HL-60 (cell line): ENCODE measurements at regions not wholly inside any gene's neighbourhood (a gene's known extent, or its start where the extent isn't known, plus 50 kb on each side); places are given as distances from the start of the nearest gene placed in this dataset.

Experiments used
- DNase-seq, 2 experiments: peaks; one replicate each; pipeline ENCODE4 v3.0.0-alpha.2; 2010 to 2020; ENCODE audit warnings: low read depth in 1 of 2, low spot score in 1 of 2
- H3K27ac ChIP-seq: fragments of 250-450 bp; sonication (Bioruptor Pico); replicated peaks from 2 replicates; pipeline ENCODE4 v1.5.1; 2020; ENCODE audit warnings: mild to moderate bottlenecking, moderate library complexity
- H3K27me3 ChIP-seq: fragments of 250-450 bp; sonication (Bioruptor Pico); 2 replicates; pipeline ENCODE4 v1.5.1; 2021; ENCODE audit warnings: mild to moderate bottlenecking, moderate library complexity; ENCODE audit not compliant: insufficient read depth, poor library complexity, severe bottlenecking
- H3K4me3 ChIP-seq: replicated peaks from 2 replicates; pipeline ENCODE4 v1.5.1; 2011; ENCODE audit warnings: mild to moderate bottlenecking, control low read depth, low read length; ENCODE audit not compliant: insufficient read depth
- GABPA ChIP-seq: IDR thresholded peaks from 2 replicates; pipeline ENCODE4 v1.6.1; 2012; ENCODE audit warnings: low read depth
- POLR2AphosphoS5 ChIP-seq: IDR thresholded peaks from 2 replicates; pipeline ENCODE4 v1.6.1; 2012; ENCODE audit warnings: low read depth
- REST ChIP-seq: IDR thresholded peaks from 2 replicates; pipeline ENCODE4 v1.6.1; 2012; ENCODE audit warnings: low read depth; ENCODE audit not compliant: insufficient replicate concordance
- SPI1 ChIP-seq: IDR thresholded peaks from 2 replicates; pipeline ENCODE4 v1.6.1; 2012; ENCODE audit warnings: low read depth, mild to moderate bottlenecking, borderline replicate concordance
- TF ChIP-seq, protein P1 (sequence below): IDR thresholded peaks from one replicate; pipeline ENCODE4 v1.5.1; 2011; ENCODE audit warnings: low read length, control low read depth, inconsistent platforms; ENCODE audit not compliant: insufficient read depth

DNA sequence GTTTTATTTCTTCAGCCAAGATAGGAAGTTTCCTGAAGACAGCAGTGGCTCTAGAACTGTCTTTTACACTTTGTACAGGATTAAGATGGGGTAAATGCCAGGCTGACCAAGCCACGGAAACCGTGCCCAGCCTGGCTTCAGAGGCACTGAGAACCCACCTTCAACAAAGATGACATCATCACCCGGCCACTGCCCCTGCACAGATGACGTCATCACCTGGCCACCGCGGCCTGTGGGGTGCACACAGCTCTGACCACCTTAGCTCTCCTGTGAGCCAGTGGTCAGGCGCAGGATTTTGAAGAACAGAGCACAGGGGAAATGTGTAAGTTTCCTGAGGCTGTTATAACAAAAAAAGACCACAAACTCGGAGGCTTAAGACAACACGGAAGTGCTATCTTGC is 486.4 kb upstream of the MKI67 start:
- no peak overlapping the region for H3K27ac ChIP-seq
- no peak for DNase-seq

GRCh38 chr10:128614016-128614605 is 487.9 kb upstream of the MKI67 start:
- no peak for DNase-seq
- no peaks in the 10 kb centered on the region for H3K27me3 ChIP-seq
- H3K27ac ChIP-seq: no peak overlapping the region
- no peak overlapping the region for H3K4me3 ChIP-seq
- TF ChIP-seq, protein P1, sequence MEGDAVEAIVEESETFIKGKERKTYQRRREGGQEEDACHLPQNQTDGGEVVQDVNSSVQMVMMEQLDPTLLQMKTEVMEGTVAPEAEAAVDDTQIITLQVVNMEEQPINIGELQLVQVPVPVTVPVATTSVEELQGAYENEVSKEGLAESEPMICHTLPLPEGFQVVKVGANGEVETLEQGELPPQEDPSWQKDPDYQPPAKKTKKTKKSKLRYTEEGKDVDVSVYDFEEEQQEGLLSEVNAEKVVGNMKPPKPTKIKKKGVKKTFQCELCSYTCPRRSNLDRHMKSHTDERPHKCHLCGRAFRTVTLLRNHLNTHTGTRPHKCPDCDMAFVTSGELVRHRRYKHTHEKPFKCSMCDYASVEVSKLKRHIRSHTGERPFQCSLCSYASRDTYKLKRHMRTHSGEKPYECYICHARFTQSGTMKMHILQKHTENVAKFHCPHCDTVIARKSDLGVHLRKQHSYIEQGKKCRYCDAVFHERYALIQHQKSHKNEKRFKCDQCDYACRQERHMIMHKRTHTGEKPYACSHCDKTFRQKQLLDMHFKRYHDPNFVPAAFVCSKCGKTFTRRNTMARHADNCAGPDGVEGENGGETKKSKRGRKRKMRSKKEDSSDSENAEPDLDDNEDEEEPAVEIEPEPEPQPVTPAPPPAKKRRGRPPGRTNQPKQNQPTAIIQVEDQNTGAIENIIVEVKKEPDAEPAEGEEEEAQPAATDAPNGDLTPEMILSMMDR: no peak
- TF ChIP-seq REST (no peak), GABPA (no peak), POLR2AphosphoS5 (no peak), SPI1 (no peak)

More for the DNA sequence above, 486.4 kb upstream of the MKI67 start:
- Histone ChIP-seq H3K4me3 (no peak overlapping the region), H3K27me3 (no peaks in the 10 kb centered on the region)
- TF ChIP-seq POLR2AphosphoS5: no peak
- TF ChIP-seq REST: no peak
- TF ChIP-seq, protein P1: no peak
- no peak for TF ChIP-seq SPI1

DNA sequence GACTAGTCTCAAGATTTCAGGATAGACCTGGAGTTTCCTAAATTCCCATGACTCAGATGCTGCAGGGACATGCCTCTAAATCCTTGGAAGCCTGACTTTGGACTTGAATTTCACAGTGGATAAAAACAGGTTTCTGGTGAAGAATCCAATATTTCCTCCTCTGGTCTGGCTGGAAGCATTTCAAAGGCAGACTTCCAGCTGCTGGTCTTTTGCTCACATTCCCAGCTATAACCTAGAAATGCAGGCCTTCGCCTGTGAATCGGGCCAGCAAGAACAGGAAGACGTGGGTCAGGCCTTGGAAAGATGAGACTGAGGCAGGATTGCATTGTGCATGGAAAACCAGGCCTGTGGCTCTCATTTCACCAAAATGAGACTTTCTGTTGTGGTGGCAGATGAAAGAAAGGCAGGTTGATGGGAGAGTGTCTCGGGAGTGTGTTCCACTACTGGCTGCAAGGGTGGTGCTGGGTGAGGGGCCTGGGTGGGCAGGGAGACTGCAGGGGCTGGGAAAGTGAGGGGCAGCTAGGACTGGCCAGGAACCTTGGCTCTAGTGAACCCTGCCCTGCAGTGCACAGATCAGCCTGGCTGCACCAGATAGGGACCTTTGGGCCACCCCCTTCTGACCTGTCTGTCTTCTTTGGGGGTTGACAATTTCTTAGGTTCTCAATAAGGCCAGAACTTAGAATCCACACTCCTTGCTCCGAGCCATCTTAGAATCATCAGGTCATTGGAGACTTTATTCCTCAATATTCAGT is 488.8 kb upstream of the MKI67 start:
- TF ChIP-seq REST (no peak), POLR2AphosphoS5 (no peak), GABPA (no peak), SPI1 (no peak)
- TF ChIP-seq, protein P1: no peak
- no peak for DNase-seq
- Histone ChIP-seq H3K27me3 (no peaks in the 10 kb centered on the region), H3K27ac (no peak overlapping the region), H3K4me3 (no peak overlapping the region)
